ENCODE measurements at regions not wholly inside any gene's neighbourhood (a gene's known extent, or its start where the extent isn't known, plus 50 kb on each side); places are given as distances from the start of the nearest gene placed in this dataset.
"Not testable (repeated sequence)": the region's sequence is repeated elsewhere in the genome, so short reads cannot be mapped to it uniquely, and the experiment has no call there.

- DNase-seq, result no peak
These were observed 504.7 kb downstream of the CCDC171 start for GRCh38 chr9:16057541-16057940.

- no peak for DNase-seq
These were observed 505.3 kb downstream of the CCDC171 start for GRCh38 chr9:16058131-16058549.

- no peak for DNase-seq
These were observed 507.7 kb downstream of the CCDC171 start for GRCh38 chr9:16060436-16061129.

GRCh38 chr9:16062542-16063240 lies 509.8 kb downstream of the CCDC171 start:
- DNase-seq, result no peak

GRCh38 chr9:16063241-16063591 lies 510.4 kb downstream of the CCDC171 start:
- DNase-seq, result no peak

- no peak for DNase-seq
These were observed 511.9 kb downstream of the CCDC171 start for GRCh38 chr9:16064771-16065170.

- not testable (repeated sequence) for DNase-seq
These were observed 513.4 kb downstream of the CCDC171 start for GRCh38 chr9:16066201-16066600.

- DNase-seq, result no peak
These were observed 515.6 kb downstream of the CCDC171 start for GRCh38 chr9:16068476-16068875.

- DNase-seq, result no peak
These were observed 516.4 kb downstream of the CCDC171 start for GRCh38 chr9:16069249-16069648.

- DNase-seq, result no peak
These were observed 517.0 kb downstream of the CCDC171 start for GRCh38 chr9:16069671-16070454.

- no peak for DNase-seq
These were observed 517.8 kb downstream of the CCDC171 start for GRCh38 chr9:16070455-16071145.

- no peak for DNase-seq
These were observed 518.6 kb downstream of the CCDC171 start for GRCh38 chr9:16071400-16071799.

- DNase-seq, result no peak
These were observed 522.1 kb downstream of the CCDC171 start for GRCh38 chr9:16074963-16075362.

GRCh38 chr9:16075696-16076095 lies 522.9 kb downstream of the CCDC171 start:
- DNase-seq, result no peak

GRCh38 chr9:16076511-16076910 lies 523.7 kb downstream of the CCDC171 start:
- no peak for DNase-seq

GRCh38 chr9:16082796-16083195 lies 530.0 kb downstream of the CCDC171 start:
- DNase-seq, result no peak

- DNase-seq, result no peak
These were observed 532.4 kb downstream of the CCDC171 start for GRCh38 chr9:16085167-16085726.

GRCh38 chr9:16090907-16091629 lies 538.2 kb downstream of the CCDC171 start:
- DNase-seq, result no peak

GRCh38 chr9:16092142-16093091 lies 539.6 kb downstream of the CCDC171 start:
- DNase-seq, result no peak

GRCh38 chr9:16098306-16098705 lies 545.5 kb downstream of the CCDC171 start:
- no peak for DNase-seq
